Gastrocnemius medialis (tissue), 4 donors: ENCODE measurements at regions not wholly inside any gene's neighbourhood (a gene's known extent, or its start where the extent isn't known, plus 50 kb on each side); places are given as distances from the start of the nearest gene placed in this dataset.

ENCODE experiments used
- ATAC-seq, 2 donors: fragments of 150-250 bp; one replicate each; pipeline ENCODE4 v1.9.1; 2016
- DNase-seq, 2 donors: peaks; one replicate each; pipeline ENCODE4 v3.0.0-alpha.2; 2019
- H3K27ac ChIP-seq, 4 donors: fragments of 200-600 bp; sonication (generic); 1 replicate in 1 of 4; 2 replicates in 3 of 4; pipeline ENCODE4 v1.5.1; 2016 to 2018; ENCODE audit warnings: mild to moderate bottlenecking in 2 of 4, moderate library complexity in 1 of 4
- H3K27me3 ChIP-seq, 3 donors: fragments of 200-600 bp; sonication (generic) in 2 of 3; 1 replicate in 1 of 3; 2 replicates in 2 of 3; pipeline versions ENCODE4 v1.5.1 to v1.6.0; 2016 to 2019; ENCODE audit warnings: mild to moderate bottlenecking in 1 of 3, moderate library complexity in 1 of 3
- H3K36me3 ChIP-seq, 2 donors: fragments of 200-600 bp; sonication (generic) in 1 of 2; one replicate each; pipeline ENCODE4 v1.5.1; 2017 to 2018
- H3K4me1 ChIP-seq, 2 donors: fragments of 200-600 bp; sonication (generic) in 1 of 2; one replicate each; pipeline ENCODE4 v1.5.1; 2016 to 2017; ENCODE audit warnings: mild to moderate bottlenecking in 2 of 2
- H3K4me3 ChIP-seq, 4 donors: fragments of 200-600 bp; sonication (generic) in 3 of 4; 1 replicate in 1 of 4; 2 replicates in 3 of 4; pipeline ENCODE4 v1.5.1; 2016 to 2019; ENCODE audit warnings: mild to moderate bottlenecking in 2 of 4
- H3K9me3 ChIP-seq, 3 donors: fragments of 200-600 bp; sonication (generic) in 2 of 3; 1 replicate in 1 of 3; 2 replicates in 2 of 3; pipeline ENCODE4 v1.5.1; 2016 to 2019
- CTCF ChIP-seq, 5 experiments: fragments of 450-650 bp in 3 of 5; fragments of 200-600 bp in 2 of 5; sonication (generic) in 2 of 5; IDR thresholded peaks in 4 of 5; conservative IDR thresholded peaks in 1 of 5; 1 replicate in 4 of 5; 2 replicates in 1 of 5; pipeline ENCODE4 v1.5.1; 2016 to 2019; ENCODE audit warnings: antibody characterized with exemption in 5 of 5, mild to moderate bottlenecking in 3 of 5, moderate library complexity in 3 of 5
- POLR2A ChIP-seq, 2 donors: fragments of 450-650 bp; IDR thresholded peaks; one replicate each; pipeline ENCODE4 v1.6.1; 2017; ENCODE audit warnings: antibody characterized with exemption in 2 of 2, mild to moderate bottlenecking in 2 of 2, moderate library complexity in 2 of 2
- in situ Hi-C, 4 donors: fragments of 200-750 bp; cut with MboI; loops; one replicate each; pipeline versions ENCODE4 v1.15.0 to v1.8.0; 2017; ENCODE audit warnings: low sequenced_read_pairs in 4 of 4
- intact Hi-C: fragments of 100-400 bp; cut with DNase I; formaldehyde crosslinking; loops from one replicate; pipeline ENCODE4 v1.15.1; 2023; ENCODE audit warnings: low total_unique reads

- H3K27me3 ChIP-seq: no peaks in the 10 kb centered on the region
- in situ Hi-C loops: no loop called here
- ATAC-seq (no peak), DNase-seq (no peak)
- H3K9me3 ChIP-seq: no peaks in the 10 kb centered on the region
- no peaks in the 10 kb centered on the region for H3K36me3 ChIP-seq
- H3K4me1 ChIP-seq: peaks cover 9 to 16% of the 10 kb centered on the region in 2 donors
- peak overlapping the region; percentile 63 to 75 (median 72) for H3K27ac ChIP-seq
- intact Hi-C loops: no loop called here
- no peak overlapping the region for H3K4me3 ChIP-seq
- TF ChIP-seq POLR2A (IDR thresholded peaks at IDR 0.05) (no peak), CTCF (IDR thresholded peaks at IDR 0.05 in 4 of 5, conservative IDR thresholded peaks at IDR 0.05 in 1 of 5) (no peak)
Measured at GRCh38 chr10:43963793-43964425, 315.2 kb upstream of the ZNF32 start.

- TF ChIP-seq CTCF (IDR thresholded peaks at IDR 0.05 in 4 of 5, conservative IDR thresholded peaks at IDR 0.05 in 1 of 5) (no peak), POLR2A (IDR thresholded peaks at IDR 0.05) (no peak)
- DNase-seq (no peak), ATAC-seq (no peak)
- peaks cover 9 to 16% of the 10 kb centered on the region in 2 donors for H3K4me1 ChIP-seq
- no peaks in the 10 kb centered on the region for H3K27me3 ChIP-seq
- intact Hi-C loops (no loop called here), in situ Hi-C loops (no loop called here)
- no peaks in the 10 kb centered on the region for H3K9me3 ChIP-seq
- peak overlapping the region in 3 of 4 donors; percentile 69 to 75 (median 74) for H3K27ac ChIP-seq
- no peaks in the 10 kb centered on the region for H3K36me3 ChIP-seq
- H3K4me3 ChIP-seq: no peak overlapping the region
Measured at GRCh38 chr10:43963379-43963778, 314.7 kb upstream of the ZNF32 start.

- Histone ChIP-seq H3K27ac (no peak overlapping the region), H3K27me3 (no peaks in the 10 kb centered on the region), H3K9me3 (no peaks in the 10 kb centered on the region), H3K4me1 (peaks cover 9 to 16% of the 10 kb centered on the region in 2 donors), H3K4me3 (no peak overlapping the region), H3K36me3 (no peaks in the 10 kb centered on the region)
- ATAC-seq (no peak), DNase-seq (no peak)
- in situ Hi-C loops: no loop called here
- intact Hi-C loops: no loop called here
- TF ChIP-seq CTCF (IDR thresholded peaks at IDR 0.05 in 4 of 5, conservative IDR thresholded peaks at IDR 0.05 in 1 of 5) (no peak), POLR2A (IDR thresholded peaks at IDR 0.05) (no peak)
Measured at GRCh38 chr10:43962346-43963191, 313.9 kb upstream of the ZNF32 start.

- Histone ChIP-seq H3K36me3 (no peaks in the 10 kb centered on the region), H3K4me3 (no peak overlapping the region), H3K9me3 (no peaks in the 10 kb centered on the region), H3K4me1 (peaks cover 9 to 16% of the 10 kb centered on the region in 2 donors), H3K27ac (peak overlapping the region in 3 of 4 donors; percentile 40 to 60 (median 57)), H3K27me3 (no peaks in the 10 kb centered on the region)
- DNase-seq (no peak), ATAC-seq (peak; percentile 15 to 37)
- TF ChIP-seq POLR2A (IDR thresholded peaks at IDR 0.05): no peak
- no peak for TF ChIP-seq CTCF (IDR thresholded peaks at IDR 0.05 in 4 of 5, conservative IDR thresholded peaks at IDR 0.05 in 1 of 5)
- intact Hi-C loops: no loop called here
- in situ Hi-C loops: no loop called here
Measured at GRCh38 chr10:43961523-43962345, 313.1 kb upstream of the ZNF32 start.
